ENCODE measurements at regions not wholly inside any gene's neighbourhood (a gene's known extent, or its start where the extent isn't known, plus 50 kb on each side); places are given as distances from the start of the nearest gene placed in this dataset.

DNA sequence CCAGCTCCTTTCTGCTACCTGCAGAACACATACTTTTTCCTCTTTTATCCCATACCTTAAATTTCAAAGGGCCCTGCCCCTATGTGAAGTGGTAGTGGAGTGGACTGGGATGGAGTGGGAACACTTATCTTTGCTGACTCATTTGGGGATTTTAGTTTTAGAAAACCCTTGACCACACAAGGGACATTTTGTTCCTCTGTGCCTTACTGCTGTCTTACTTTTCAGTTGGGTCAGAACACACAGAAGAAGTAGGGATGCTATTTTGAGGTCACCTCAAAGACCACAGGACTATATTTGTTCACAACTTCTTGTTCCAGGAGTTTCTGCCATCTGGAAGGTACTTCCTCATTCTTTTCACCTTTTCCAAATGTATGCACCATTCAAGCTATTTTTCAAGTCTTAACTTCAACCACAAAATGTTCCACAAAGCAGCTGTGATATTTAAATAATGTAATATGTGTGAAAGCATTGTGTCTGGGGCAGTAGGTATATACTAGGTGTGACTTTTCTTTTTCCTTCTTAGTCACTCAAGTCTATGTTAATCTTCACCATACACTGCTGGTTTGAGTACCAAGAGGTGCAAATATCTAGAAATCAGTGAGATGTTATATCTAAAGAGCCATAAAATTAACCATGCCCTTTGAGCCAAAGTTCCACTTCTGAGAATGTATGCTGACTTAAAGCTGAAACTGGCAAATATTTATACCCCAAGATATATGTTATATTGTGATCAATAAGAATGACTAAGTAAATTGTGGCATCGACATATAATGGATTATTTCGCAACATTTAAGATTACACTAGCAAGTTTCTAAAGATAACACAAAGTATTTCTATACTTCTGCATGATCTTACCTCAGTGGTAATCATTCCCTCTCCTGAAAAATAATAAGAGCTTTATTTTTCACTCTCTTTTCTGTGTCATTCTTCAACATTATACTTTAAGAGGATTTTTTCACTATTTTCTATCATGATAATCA, 308.5 kb downstream of the MRPL39 start:
- intact Hi-C loops (cut with micrococcal nuclease), result no loop called here
- CTCF ChIA-PET (ENCODE audit: partially characterized antibody), result no interaction called here
- peaks cover 0 to 2% (median 0%) of the 10 kb centered on the region in 4 donors for H3K4me1 Mint-ChIP-seq

GRCh38 chr21:25297117-25297516, 310.2 kb downstream of the MRPL39 start:
- no peak for DNase-seq
- Mint-ChIP-seq H3K27me3 (peaks cover 2 to 3% of the 10 kb centered on the region in 2 donors), H3K27ac (no peak overlapping the region), H3K9me3 (peaks cover 0 to 3% (median 0%) of the 10 kb centered on the region in 8 donors), H3K4me3 (no peak overlapping the region), H3K36me3 (no peaks in the 10 kb centered on the region), H3K4me1 (peaks cover 0 to 2% (median 0%) of the 10 kb centered on the region in 4 donors)
- no peaks in the 10 kb centered on the region for H3K27me3 ChIP-seq (ENCODE audit: insufficient read depth, low read length)
- no peaks in the 10 kb centered on the region for H3K4me1 ChIP-seq (ENCODE audit: insufficient read depth, low read length)
- intact Hi-C loops (cut with micrococcal nuclease), result no loop called here
- ChIA-PET POLR2A (ENCODE audit: partially characterized antibody) (no interaction called here), CTCF (ENCODE audit: partially characterized antibody) (no interaction called here)
- H3K36me3 ChIP-seq (ENCODE audit: insufficient read depth, low read length), result no peaks in the 10 kb centered on the region
- no peak overlapping the region for H3K27ac ChIP-seq (ENCODE audit: low read depth, low read length)
- no peak overlapping the region for H3K4me3 ChIP-seq (ENCODE audit: low read length in 2 of 2)
- H3K9me3 ChIP-seq (ENCODE audit: control insufficient read depth in 1 of 2, low read length in 2 of 2), result no peaks in the 10 kb centered on the region

More for the DNA sequence above, 308.5 kb downstream of the MRPL39 start:
- Mint-ChIP-seq H3K27ac (no peak overlapping the region), H3K4me3 (no peak overlapping the region), H3K27me3 (peaks cover 0 to 2% of the 10 kb centered on the region in 2 donors), H3K36me3 (no peaks in the 10 kb centered on the region), H3K9me3 (peaks cover 0 to 3% (median 0%) of the 10 kb centered on the region in 8 donors)
- H3K27me3 ChIP-seq (ENCODE audit: insufficient read depth, low read length), result no peaks in the 10 kb centered on the region
- DNase-seq, result no peak
- POLR2A ChIA-PET (ENCODE audit: partially characterized antibody), result no interaction called here
- H3K27ac ChIP-seq (ENCODE audit: low read depth, low read length), result no peak overlapping the region
- H3K4me1 ChIP-seq (ENCODE audit: insufficient read depth, low read length), result no peaks in the 10 kb centered on the region
- H3K4me3 ChIP-seq (ENCODE audit: low read length in 2 of 2), result no peak overlapping the region
- H3K36me3 ChIP-seq (ENCODE audit: insufficient read depth, low read length), result no peaks in the 10 kb centered on the region
- no peaks in the 10 kb centered on the region for H3K9me3 ChIP-seq (ENCODE audit: control insufficient read depth in 1 of 2, low read length in 2 of 2)

DNA sequence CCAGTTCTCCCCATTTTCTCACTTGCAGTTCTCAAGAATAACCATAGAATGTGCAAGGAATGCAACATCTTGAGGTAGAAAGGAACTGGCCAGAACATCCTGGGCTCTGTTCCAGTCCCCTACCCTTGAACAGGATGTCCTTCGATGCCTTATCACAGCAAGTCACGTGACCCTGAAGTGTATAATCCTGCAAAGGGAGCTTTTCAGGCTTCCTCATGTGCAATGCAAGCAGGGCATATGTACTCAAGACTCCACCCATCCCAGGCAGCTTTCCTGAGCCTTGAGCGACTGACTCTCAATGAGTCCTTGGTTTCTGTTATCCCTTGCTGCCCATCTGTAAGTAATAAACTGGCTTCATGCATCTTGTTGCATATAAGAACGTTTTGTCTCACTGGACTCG, 311.0 kb downstream of the MRPL39 start:
- POLR2A ChIA-PET (ENCODE audit: partially characterized antibody), result no interaction called here
- peaks cover 0 to 3% (median 0%) of the 10 kb centered on the region in 8 donors for H3K9me3 Mint-ChIP-seq

GRCh38 chr21:25292396-25292795, 314.9 kb downstream of the MRPL39 start:
- Histone ChIP-seq H3K9me3 (ENCODE audit: control insufficient read depth in 1 of 2, low read length in 2 of 2) (no peaks in the 10 kb centered on the region), H3K4me1 (ENCODE audit: insufficient read depth, low read length) (no peaks in the 10 kb centered on the region), H3K4me3 (ENCODE audit: low read length in 2 of 2) (no peak overlapping the region), H3K36me3 (ENCODE audit: insufficient read depth, low read length) (no peaks in the 10 kb centered on the region), H3K27ac (ENCODE audit: low read depth, low read length) (no peak overlapping the region), H3K27me3 (ENCODE audit: insufficient read depth, low read length) (no peaks in the 10 kb centered on the region)
- ChIA-PET POLR2A (ENCODE audit: partially characterized antibody) (no interaction called here), CTCF (ENCODE audit: partially characterized antibody) (no interaction called here)
- peaks cover 2 to 6% of the 10 kb centered on the region in 2 donors for H3K27me3 Mint-ChIP-seq
- DNase-seq, result no peak
- no peaks in the 10 kb centered on the region for H3K36me3 Mint-ChIP-seq
- no peak overlapping the region for H3K27ac Mint-ChIP-seq
- H3K9me3 Mint-ChIP-seq, result peaks cover 0 to 3% (median 0%) of the 10 kb centered on the region in 8 donors
- intact Hi-C loops (cut with micrococcal nuclease), result no loop called here
- no peaks in the 10 kb centered on the region for H3K4me1 Mint-ChIP-seq
- H3K4me3 Mint-ChIP-seq, result no peak overlapping the region

More for the DNA sequence above, 311.0 kb downstream of the MRPL39 start:
- Histone ChIP-seq H3K27ac (ENCODE audit: low read depth, low read length) (no peak overlapping the region), H3K36me3 (ENCODE audit: insufficient read depth, low read length) (no peaks in the 10 kb centered on the region), H3K9me3 (ENCODE audit: control insufficient read depth in 1 of 2, low read length in 2 of 2) (no peaks in the 10 kb centered on the region), H3K27me3 (ENCODE audit: insufficient read depth, low read length) (no peaks in the 10 kb centered on the region), H3K4me3 (ENCODE audit: low read length in 2 of 2) (no peak overlapping the region), H3K4me1 (ENCODE audit: insufficient read depth, low read length) (no peaks in the 10 kb centered on the region)
- intact Hi-C loops (cut with micrococcal nuclease), result no loop called here
- Mint-ChIP-seq H3K27me3 (peaks cover 2 to 3% of the 10 kb centered on the region in 2 donors), H3K27ac (no peak overlapping the region), H3K36me3 (no peaks in the 10 kb centered on the region), H3K4me1 (peaks cover 0 to 2% (median 0%) of the 10 kb centered on the region in 4 donors), H3K4me3 (no peak overlapping the region)
- no peak for DNase-seq
- CTCF ChIA-PET (ENCODE audit: partially characterized antibody), result no interaction called here

GRCh38 chr21:25283720-25284119, 323.6 kb downstream of the MRPL39 start:
- peaks cover 0 to 3% (median 0%) of the 10 kb centered on the region in 8 donors for H3K9me3 Mint-ChIP-seq
- H3K27me3 Mint-ChIP-seq, result peaks cover 0 to 3% of the 10 kb centered on the region in 2 donors
- H3K4me1 Mint-ChIP-seq, result no peaks in the 10 kb centered on the region
- no peaks in the 10 kb centered on the region for H3K36me3 ChIP-seq (ENCODE audit: insufficient read depth, low read length)
- H3K27ac ChIP-seq (ENCODE audit: low read depth, low read length), result no peak overlapping the region
- H3K36me3 Mint-ChIP-seq, result no peaks in the 10 kb centered on the region
- no peak overlapping the region for H3K4me3 ChIP-seq (ENCODE audit: low read length in 2 of 2)
- CTCF ChIA-PET (ENCODE audit: partially characterized antibody), result interaction anchor here (1.0 to 1.4 kb wide), 3 partner anchors 99 to 104 kb away, joined by 4 to 6 read pairs (median 4); no protein-coding TSS in a partner anchor
- H3K27me3 ChIP-seq (ENCODE audit: insufficient read depth, low read length), result no peaks in the 10 kb centered on the region
- no peak overlapping the region for H3K27ac Mint-ChIP-seq
- H3K4me3 Mint-ChIP-seq, result no peak overlapping the region
- H3K9me3 ChIP-seq (ENCODE audit: control insufficient read depth in 1 of 2, low read length in 2 of 2), result no peaks in the 10 kb centered on the region
- POLR2A ChIA-PET (ENCODE audit: partially characterized antibody), result no interaction called here
- H3K4me1 ChIP-seq (ENCODE audit: insufficient read depth, low read length), result no peaks in the 10 kb centered on the region
- DNase-seq, result peak in 1 of 5 donors; percentile 4
- intact Hi-C loops (cut with micrococcal nuclease), result loop anchor here (1.0 kb wide), 1 partner anchor 103 kb away; no protein-coding TSS in a partner anchor

GRCh38 chr21:25281134-25281533, 326.1 kb downstream of the MRPL39 start:
- no peak overlapping the region for H3K27ac Mint-ChIP-seq
- ChIA-PET CTCF (ENCODE audit: partially characterized antibody) (no interaction called here), POLR2A (ENCODE audit: partially characterized antibody) (no interaction called here)
- H3K9me3 ChIP-seq (ENCODE audit: control insufficient read depth in 1 of 2, low read length in 2 of 2), result no peaks in the 10 kb centered on the region
- H3K4me1 Mint-ChIP-seq, result no peaks in the 10 kb centered on the region
- H3K4me3 ChIP-seq (ENCODE audit: low read length in 2 of 2), result no peak overlapping the region
- H3K36me3 ChIP-seq (ENCODE audit: insufficient read depth, low read length), result no peaks in the 10 kb centered on the region
- peaks cover 0 to 3% (median 0%) of the 10 kb centered on the region in 8 donors for H3K9me3 Mint-ChIP-seq
- H3K4me3 Mint-ChIP-seq, result no peak overlapping the region
- H3K27me3 ChIP-seq (ENCODE audit: insufficient read depth, low read length), result no peaks in the 10 kb centered on the region
- H3K36me3 Mint-ChIP-seq, result no peaks in the 10 kb centered on the region
- no peak for DNase-seq
- intact Hi-C loops (cut with micrococcal nuclease), result no loop called here
- peaks cover 0 to 3% of the 10 kb centered on the region in 2 donors for H3K27me3 Mint-ChIP-seq
- no peaks in the 10 kb centered on the region for H3K4me1 ChIP-seq (ENCODE audit: insufficient read depth, low read length)
- no peak overlapping the region for H3K27ac ChIP-seq (ENCODE audit: low read depth, low read length)

- H3K4me1 Mint-ChIP-seq, result no peaks in the 10 kb centered on the region
- DNase-seq, result no peak
- POLR2A ChIA-PET (ENCODE audit: partially characterized antibody), result no interaction called here
- intact Hi-C loops (cut with micrococcal nuclease), result no loop called here
- peaks cover 0 to 3% of the 10 kb centered on the region in 2 donors for H3K27me3 Mint-ChIP-seq
- no peaks in the 10 kb centered on the region for H3K4me1 ChIP-seq (ENCODE audit: insufficient read depth, low read length)
- no peak overlapping the region for H3K27ac Mint-ChIP-seq
- H3K27me3 ChIP-seq (ENCODE audit: insufficient read depth, low read length), result no peaks in the 10 kb centered on the region
- CTCF ChIA-PET (ENCODE audit: partially characterized antibody), result no interaction called here
- no peak overlapping the region for H3K27ac ChIP-seq (ENCODE audit: low read depth, low read length)
- H3K9me3 ChIP-seq (ENCODE audit: control insufficient read depth in 1 of 2, low read length in 2 of 2), result no peaks in the 10 kb centered on the region
- H3K4me3 ChIP-seq (ENCODE audit: low read length in 2 of 2), result no peak overlapping the region
- H3K36me3 Mint-ChIP-seq, result no peaks in the 10 kb centered on the region
- H3K36me3 ChIP-seq (ENCODE audit: insufficient read depth, low read length), result no peaks in the 10 kb centered on the region
- H3K4me3 Mint-ChIP-seq, result no peak overlapping the region
- H3K9me3 Mint-ChIP-seq, result peaks cover 0 to 3% (median 0%) of the 10 kb centered on the region in 8 donors
Measured at GRCh38 chr21:25280061-25280460, 327.2 kb downstream of the MRPL39 start.

Measured in CD4-positive, alpha-beta memory T cell (primary cell).